Ishikawa (cell line): ENCODE measurements at regions not wholly inside any gene's neighbourhood (a gene's known extent, or its start where the extent isn't known, plus 50 kb on each side); places are given as distances from the start of the nearest gene placed in this dataset.
A peak's percentile ranks its signal among the peaks of the same experiment; 100 is the strongest.

Source experiments
- CEBPB ChIP-seq: IDR thresholded peaks from 2 replicates; pipeline ENCODE4 v1.6.1; 2012
- CREB1 ChIP-seq: IDR thresholded peaks from 2 replicates; pipeline ENCODE4 v1.6.1; 2012; ENCODE audit warnings: low read depth
- EGR1 ChIP-seq: IDR thresholded peaks from 2 replicates; pipeline ENCODE4 v1.6.1; 2012
- EP300 ChIP-seq: IDR thresholded peaks from 2 replicates; pipeline ENCODE4 v1.6.1; 2012; ENCODE audit warnings: borderline replicate concordance
- FOXM1 ChIP-seq: IDR thresholded peaks from 2 replicates; pipeline ENCODE4 v1.6.1; 2012; ENCODE audit warnings: low read depth, borderline replicate concordance
- NFIC ChIP-seq: IDR thresholded peaks from 2 replicates; pipeline ENCODE4 v1.6.1; 2012
- RAD21 ChIP-seq: IDR thresholded peaks from 2 replicates; pipeline ENCODE4 v1.6.1; 2012; ENCODE audit warnings: low read depth
- TAF1 ChIP-seq: IDR thresholded peaks from 2 replicates; pipeline ENCODE4 v1.6.1; 2012; ENCODE audit warnings: low read depth, mild to moderate bottlenecking
- TCF12 ChIP-seq: IDR thresholded peaks from 2 replicates; pipeline ENCODE4 v1.6.1; 2012; ENCODE audit warnings: low read depth
- TEAD4 ChIP-seq: IDR thresholded peaks from 2 replicates; pipeline ENCODE4 v1.6.1; 2012
- YY1 ChIP-seq: IDR thresholded peaks from 2 replicates; pipeline ENCODE4 v1.6.1; 2012; ENCODE audit warnings: low read depth
- ZBTB7A ChIP-seq: IDR thresholded peaks from 2 replicates; pipeline ENCODE4 v1.6.1; 2012; ENCODE audit warnings: low read depth
- TF ChIP-seq, protein P1 (sequence below): IDR thresholded peaks from 2 replicates; pipeline ENCODE4 v1.6.1; 2012
- TF ChIP-seq, protein P2 (sequence below): IDR thresholded peaks from 2 replicates; pipeline ENCODE4 v1.6.1; 2012
- TF ChIP-seq, protein P3 (sequence below): IDR thresholded peaks from 2 replicates; pipeline ENCODE4 v1.6.1; 2012; ENCODE audit warnings: low read depth, mild to moderate bottlenecking

DNA sequence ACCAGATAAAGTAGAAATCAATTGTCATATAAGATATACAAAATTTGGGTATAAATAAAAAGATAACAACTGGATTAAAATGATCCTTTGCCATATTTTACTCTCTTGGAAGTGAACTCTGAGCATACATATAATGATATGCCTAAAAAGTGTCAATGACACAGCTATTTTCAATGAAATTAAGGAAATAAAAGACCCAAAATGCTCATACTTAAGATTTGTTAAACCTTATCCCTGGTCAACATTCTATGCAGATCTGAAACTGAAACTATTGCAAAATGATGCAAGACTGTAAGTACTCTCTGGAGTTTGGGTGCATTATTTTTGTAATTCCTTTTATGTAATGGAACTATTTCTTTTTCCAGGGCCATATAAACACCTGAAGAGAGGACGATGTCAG lies 119.0 kb upstream of the SGK1 start:
- no peak for TF ChIP-seq NFIC
- TF ChIP-seq, protein P1, sequence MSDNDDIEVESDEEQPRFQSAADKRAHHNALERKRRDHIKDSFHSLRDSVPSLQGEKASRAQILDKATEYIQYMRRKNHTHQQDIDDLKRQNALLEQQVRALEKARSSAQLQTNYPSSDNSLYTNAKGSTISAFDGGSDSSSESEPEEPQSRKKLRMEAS = no peak
- TF ChIP-seq RAD21 = no peak
- no peak for TF ChIP-seq TAF1
- no peak for TF ChIP-seq YY1
- no peak for TF ChIP-seq TCF12
- TF ChIP-seq EGR1 = no peak
- TF ChIP-seq, protein P2, sequence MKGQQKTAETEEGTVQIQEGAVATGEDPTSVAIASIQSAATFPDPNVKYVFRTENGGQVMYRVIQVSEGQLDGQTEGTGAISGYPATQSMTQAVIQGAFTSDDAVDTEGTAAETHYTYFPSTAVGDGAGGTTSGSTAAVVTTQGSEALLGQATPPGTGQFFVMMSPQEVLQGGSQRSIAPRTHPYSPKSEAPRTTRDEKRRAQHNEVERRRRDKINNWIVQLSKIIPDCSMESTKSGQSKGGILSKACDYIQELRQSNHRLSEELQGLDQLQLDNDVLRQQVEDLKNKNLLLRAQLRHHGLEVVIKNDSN = no peak
- TF ChIP-seq CEBPB = no peak
- no peak for TF ChIP-seq EP300
- no peak for TF ChIP-seq TEAD4
- TF ChIP-seq FOXM1 = no peak
- no peak for TF ChIP-seq CREB1
- TF ChIP-seq, protein P3, sequence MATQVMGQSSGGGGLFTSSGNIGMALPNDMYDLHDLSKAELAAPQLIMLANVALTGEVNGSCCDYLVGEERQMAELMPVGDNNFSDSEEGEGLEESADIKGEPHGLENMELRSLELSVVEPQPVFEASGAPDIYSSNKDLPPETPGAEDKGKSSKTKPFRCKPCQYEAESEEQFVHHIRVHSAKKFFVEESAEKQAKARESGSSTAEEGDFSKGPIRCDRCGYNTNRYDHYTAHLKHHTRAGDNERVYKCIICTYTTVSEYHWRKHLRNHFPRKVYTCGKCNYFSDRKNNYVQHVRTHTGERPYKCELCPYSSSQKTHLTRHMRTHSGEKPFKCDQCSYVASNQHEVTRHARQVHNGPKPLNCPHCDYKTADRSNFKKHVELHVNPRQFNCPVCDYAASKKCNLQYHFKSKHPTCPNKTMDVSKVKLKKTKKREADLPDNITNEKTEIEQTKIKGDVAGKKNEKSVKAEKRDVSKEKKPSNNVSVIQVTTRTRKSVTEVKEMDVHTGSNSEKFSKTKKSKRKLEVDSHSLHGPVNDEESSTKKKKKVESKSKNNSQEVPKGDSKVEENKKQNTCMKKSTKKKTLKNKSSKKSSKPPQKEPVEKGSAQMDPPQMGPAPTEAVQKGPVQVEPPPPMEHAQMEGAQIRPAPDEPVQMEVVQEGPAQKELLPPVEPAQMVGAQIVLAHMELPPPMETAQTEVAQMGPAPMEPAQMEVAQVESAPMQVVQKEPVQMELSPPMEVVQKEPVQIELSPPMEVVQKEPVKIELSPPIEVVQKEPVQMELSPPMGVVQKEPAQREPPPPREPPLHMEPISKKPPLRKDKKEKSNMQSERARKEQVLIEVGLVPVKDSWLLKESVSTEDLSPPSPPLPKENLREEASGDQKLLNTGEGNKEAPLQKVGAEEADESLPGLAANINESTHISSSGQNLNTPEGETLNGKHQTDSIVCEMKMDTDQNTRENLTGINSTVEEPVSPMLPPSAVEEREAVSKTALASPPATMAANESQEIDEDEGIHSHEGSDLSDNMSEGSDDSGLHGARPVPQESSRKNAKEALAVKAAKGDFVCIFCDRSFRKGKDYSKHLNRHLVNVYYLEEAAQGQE = no peak
- TF ChIP-seq ZBTB7A = no peak

DNA sequence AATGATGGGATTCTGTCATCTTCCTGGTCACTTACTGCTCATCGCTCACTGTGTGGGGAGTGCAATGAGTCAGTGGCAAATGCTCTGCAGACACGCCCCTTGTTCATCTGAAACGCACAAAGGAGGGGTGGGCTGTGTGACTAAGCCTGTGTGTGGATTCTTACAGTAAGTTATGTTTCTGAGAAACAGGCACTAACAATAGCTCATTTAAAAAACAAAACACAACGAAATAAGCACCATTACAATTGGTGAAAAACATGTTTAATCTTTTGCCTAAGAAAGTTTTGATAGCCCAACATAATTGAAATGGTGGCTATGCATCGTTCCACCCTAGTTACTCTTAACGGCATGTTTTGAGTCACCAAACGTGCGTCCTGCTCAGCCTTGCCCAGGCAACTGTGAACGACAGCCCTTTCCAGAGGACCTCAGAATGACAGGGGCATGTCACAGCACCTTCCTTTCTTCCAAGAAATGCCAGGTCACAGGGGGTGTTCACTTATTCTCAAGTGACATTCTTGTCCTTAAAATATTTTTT lies 118.4 kb upstream of the SGK1 start:
- no peak for TF ChIP-seq TCF12
- 0 out of 2 replicates have a peak, but pooled peaks have one; percentile 34 for TF ChIP-seq ZBTB7A

DNA sequence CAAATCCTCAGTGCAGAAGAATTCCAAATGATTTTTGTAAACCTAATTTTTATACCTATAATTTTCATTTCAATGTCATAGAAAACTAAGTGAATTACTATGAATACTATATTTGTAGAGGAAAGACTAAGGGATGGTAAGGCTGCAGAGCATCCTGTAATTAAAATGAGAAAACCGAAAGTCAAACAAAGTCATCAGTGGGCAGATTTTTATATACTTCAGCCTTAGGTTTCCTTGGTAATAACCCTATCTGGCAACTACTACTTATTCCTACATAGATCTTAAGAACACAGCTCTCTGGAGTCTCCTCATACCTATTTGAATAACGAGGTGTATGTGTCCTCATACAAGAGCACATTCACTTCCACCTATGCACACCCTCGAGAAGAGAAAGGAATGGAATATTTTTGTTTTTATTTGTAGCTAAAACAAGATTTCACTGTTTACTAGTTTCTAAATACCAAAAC lies 117.9 kb upstream of the SGK1 start:
- TF ChIP-seq, protein P3 = no peak
- TF ChIP-seq NFIC (no peak), CEBPB (no peak), CREB1 (no peak), ZBTB7A (no peak)
- TF ChIP-seq, protein P1 = no peak

DNA sequence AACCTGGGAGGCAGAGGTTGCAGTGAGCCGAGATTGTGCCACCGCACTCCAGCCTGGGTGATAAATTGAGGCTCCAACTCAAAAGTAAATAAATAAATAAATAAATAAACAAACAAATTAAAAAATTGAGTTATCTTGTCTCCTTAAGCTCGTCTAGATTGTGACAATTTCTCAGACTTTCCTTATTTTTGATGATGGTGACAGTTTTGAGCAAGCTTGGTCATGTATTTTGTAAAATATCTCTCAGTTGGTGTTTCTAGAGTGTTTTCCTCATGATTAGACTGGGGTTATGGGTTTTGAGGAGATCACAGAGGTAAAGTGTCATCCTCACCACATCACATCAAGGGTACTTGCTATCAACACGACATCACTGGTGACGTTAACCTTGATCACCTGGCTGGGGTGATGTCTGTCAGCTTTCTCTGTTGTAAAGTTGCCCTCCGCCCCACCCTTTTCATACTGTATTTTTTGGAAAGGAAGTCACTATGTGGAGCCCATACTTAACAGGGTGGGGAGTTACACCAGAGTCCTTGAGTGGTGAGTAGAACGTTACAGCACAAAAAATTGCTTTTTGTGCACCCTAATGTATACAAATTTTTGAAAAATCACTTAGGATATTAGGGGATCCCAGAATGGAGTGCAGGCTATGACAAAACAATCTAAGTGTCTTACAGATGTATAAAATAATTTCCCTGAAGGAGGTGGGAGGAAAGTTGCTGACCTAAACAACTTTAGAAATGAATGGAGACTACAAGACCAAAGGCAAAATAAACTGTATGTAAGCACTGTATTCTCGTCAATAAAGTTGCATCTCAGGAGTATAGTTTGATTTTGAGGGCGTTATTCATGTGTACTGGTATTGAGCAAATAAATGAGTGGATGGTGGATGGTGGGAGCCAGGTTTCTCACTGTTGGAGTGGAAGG lies 116.4 kb upstream of the SGK1 start:
- no peak for TF ChIP-seq RAD21

DNA sequence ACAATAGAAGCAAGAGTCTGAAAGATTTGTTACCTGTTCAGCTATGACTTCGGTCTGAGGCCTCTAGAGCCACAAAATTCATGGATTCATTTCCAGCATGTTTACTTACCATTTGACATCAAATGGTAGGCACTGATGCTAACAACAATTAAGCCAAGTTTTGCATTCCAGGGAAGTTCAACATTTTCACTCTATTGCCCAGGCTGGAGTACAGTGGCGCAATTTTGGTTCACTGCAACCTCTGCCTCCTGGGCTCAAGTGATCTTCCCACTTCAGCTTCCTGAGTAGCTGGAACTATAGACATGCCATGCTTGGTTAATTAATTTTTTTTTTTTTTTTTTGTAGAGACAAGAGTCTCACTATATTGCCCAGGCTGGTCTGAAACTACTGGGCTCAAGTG lies 114.1 kb upstream of the SGK1 start:
- no peak for TF ChIP-seq EP300
- no peak for TF ChIP-seq RAD21
- TF ChIP-seq CREB1 = no peak
- TF ChIP-seq, protein P3 = no peak
- TF ChIP-seq, protein P2 = no peak
- TF ChIP-seq FOXM1 = no peak
- TF ChIP-seq CEBPB = no peak
- no peak for TF ChIP-seq TAF1
- TF ChIP-seq NFIC = no peak
- TF ChIP-seq TCF12 = no peak
- TF ChIP-seq, protein P1 = no peak
- TF ChIP-seq EGR1 = no peak
- no peak for TF ChIP-seq YY1
- no peak for TF ChIP-seq TEAD4
